ENCODE measurements at regions not wholly inside any gene's neighbourhood (a gene's known extent, or its start where the extent isn't known, plus 50 kb on each side); places are given as distances from the start of the nearest gene placed in this dataset.
"Not testable (repeated sequence)": the region's sequence is repeated elsewhere in the genome, so short reads cannot be mapped to it uniquely, and the experiment has no call there.

DNA sequence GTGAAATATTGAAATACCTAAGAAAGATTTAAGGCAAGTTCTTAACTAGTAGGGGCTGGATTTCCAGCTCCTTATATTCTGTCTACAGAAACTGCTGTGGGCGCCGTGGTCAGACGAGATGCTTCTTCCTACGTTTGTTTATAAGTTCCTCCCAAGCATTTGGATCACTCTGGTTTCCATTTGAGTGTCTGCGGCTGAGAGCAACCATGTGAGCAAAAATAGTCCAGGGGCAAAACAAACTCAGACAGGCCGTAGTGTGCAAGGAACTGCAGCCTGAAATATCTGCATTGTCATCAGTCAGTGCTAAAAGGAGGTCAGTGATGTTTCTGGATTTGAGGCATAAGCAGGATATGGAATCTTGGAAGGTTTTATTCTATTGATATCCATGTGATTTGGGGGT is 485.9 kb upstream of the JAG1 start:
- DNase-seq (ENCODE audit: low read depth in 4 of 4, low spot score in 3 of 4): no peak

DNA sequence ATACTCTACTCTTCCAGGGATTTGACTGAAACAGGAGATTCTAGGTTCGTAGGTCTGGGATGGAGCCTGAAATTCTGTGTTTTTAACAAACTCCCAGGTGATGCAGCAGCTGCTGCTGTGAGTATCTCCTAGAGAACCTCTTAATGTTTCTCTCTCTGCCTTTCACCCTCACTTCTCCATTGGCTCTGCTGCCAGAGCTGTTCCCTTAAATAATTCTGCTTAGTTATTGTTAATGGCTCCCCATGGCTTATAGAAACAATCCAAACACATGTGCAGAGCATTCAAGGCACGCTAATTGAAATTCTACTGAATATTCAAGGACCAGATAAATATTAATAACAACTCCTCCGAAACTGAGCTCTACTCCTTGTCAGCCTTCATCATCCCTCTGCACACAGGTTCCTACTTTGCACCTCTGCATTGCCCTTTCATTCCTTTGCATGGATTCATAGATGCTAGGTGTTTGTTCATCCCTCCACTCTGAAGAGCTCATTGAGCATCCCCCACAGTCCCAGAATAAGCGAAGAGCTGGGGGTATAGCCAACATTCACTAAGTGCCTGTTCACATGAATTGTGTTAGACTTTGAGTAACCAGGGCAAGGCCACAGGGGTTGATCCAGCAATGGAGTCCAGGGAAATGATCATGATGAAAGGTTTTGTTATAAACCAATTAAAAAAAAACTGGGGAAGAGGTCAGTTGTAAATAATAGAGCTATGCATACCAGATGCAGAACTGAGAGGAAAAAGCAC is 488.4 kb upstream of the JAG1 start:
- DNase-seq (ENCODE audit: low read depth in 4 of 4, low spot score in 3 of 4): no peak

DNA sequence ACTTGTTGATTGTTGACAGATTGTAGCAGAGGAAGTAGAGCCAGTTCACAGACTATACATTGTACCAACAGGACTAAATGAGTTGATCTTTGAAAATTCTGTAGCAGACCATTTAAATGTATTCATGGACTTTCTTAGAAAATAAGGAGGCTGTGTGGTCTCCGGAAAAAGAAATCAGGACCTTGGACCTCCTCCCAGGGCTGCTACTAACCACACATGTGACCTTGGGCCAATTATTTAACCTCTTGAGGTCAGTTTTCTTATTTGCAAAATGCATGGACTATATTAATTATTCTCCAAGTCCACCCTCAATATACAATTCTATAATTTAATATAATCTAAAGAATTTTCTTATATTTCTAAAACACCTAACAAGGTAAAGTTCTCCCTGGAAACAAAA is 492.0 kb upstream of the JAG1 start:
- no peak for DNase-seq (ENCODE audit: low read depth in 4 of 4, low spot score in 3 of 4)

GRCh38 chr20:11166712-11167111 is 492.9 kb upstream of the JAG1 start:
- DNase-seq (ENCODE audit: low read depth in 4 of 4, low spot score in 3 of 4): no peak

GRCh38 chr20:11168026-11168425 is 494.2 kb upstream of the JAG1 start:
- no peak for DNase-seq (ENCODE audit: low read depth in 4 of 4, low spot score in 3 of 4)

GRCh38 chr20:11170025-11170424 is 496.2 kb upstream of the JAG1 start:
- DNase-seq (ENCODE audit: low read depth in 4 of 4, low spot score in 3 of 4): no peak

DNA sequence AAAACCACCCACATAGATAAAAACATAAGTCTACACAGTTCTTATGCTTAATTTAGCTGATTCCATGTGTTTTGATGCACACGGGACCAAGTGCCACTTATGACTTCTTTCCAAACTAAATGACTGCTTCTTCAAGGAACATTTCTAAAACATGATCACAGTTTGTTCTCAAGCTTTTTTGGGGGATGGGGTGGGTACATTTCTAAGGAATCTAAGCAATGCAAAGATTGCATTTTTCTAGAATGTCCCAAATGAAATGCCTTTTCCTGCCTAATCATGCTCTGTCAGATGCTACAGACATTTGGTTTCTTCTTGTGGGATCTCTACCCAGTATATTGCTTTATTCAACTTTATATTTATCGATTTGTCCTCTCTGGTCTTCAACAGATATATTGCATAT is 496.8 kb upstream of the JAG1 start:
- no peak for DNase-seq (ENCODE audit: low read depth in 4 of 4, low spot score in 3 of 4)

DNA sequence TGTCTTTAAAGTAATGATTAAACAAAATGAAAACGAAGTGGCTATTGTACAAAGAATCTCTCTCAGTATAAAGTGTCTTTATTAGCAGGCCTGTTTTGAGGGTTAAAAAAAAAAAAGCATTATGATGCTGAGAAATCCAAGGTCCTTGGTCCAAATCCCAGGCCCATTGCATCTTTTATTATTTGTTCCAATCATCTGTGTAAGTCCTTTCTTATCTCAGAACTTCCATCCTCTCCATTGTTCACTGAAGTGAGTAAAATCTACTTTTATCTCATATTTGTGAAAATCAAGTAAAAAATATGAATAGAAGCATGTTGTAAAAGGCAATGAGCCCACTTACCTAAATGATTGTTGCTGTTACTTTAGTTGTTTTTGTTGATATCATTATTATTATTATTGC is 499.1 kb upstream of the JAG1 start:
- no peak for DNase-seq (ENCODE audit: low read depth in 4 of 4, low spot score in 3 of 4)

DNA sequence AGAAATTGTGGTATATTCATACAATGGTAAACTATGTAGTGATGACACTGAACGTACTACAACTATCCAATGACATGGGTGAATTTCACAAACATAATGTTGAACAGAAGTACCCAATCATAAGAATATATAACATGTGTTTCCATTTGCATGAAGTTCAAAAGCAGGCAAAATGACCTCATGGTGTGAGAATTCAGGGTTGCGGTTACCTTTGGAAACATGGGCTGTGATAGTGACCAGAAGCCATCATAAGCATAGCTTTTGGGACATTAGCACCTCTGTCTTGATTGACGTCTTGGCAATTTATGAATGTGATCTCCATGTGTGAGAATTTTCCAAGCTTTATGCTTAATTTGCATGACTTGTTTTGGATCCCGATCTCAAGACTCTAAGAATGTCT is 500.1 kb upstream of the JAG1 start:
- DNase-seq (ENCODE audit: low read depth in 4 of 4, low spot score in 3 of 4): no peak

GRCh38 chr20:11174861-11175260 is 501.1 kb upstream of the JAG1 start:
- DNase-seq (ENCODE audit: low read depth in 4 of 4, low spot score in 3 of 4): no peak

GRCh38 chr20:11176431-11176830 is 502.6 kb upstream of the JAG1 start:
- DNase-seq (ENCODE audit: low read depth in 4 of 4, low spot score in 3 of 4): no peak

DNA sequence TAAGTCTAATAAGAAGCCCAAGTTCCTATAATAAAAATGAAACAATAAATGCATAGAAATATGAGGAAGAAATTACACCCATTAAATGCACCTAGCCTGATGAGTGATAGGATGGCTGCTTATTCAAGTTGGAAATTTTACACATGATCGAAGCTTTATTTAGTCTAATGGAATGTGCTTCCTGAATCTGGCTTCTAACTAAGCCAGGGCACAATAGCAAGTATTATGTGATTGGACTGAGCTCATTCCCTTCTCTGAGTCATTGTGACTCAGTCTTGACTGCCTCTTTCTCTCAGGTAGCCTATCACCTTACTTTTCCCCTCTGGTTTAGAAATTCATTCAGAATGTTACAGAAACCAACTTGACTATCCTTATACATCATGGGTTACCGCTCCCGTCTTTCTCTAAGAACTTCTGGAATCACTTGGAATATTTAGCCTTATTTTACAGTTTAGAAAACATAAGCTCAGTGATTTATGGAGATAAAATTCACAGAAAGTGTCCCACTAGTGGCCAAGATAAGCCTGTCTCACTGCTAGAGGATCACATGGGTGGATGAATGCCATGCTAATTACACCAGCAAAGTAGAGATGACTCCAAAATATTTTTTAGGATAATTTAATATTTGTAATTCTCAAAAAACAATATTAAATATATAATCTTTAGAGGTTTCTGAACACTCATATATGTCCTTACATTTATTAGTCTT is 505.3 kb upstream of the JAG1 start:
- DNase-seq (ENCODE audit: low read depth in 4 of 4, low spot score in 3 of 4): no peak

DNA sequence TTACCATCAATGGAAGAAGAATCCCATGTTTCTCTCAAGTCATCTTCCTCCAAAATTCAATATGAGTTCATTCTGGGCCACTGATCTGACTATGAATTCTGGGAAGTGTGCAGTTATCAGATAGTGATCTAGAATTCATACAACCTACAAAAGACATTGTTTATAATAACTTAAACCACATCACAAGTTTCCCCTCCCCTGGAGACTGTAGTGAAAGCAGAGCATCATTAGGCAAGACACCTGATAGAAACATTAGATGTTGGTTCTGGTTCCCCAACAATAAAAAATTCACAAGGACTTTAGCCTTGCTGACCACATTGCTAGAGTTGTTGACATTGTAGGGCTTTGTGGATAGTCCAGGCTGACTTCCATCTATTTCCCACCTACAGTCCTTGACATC is 506.4 kb upstream of the JAG1 start:
- DNase-seq (ENCODE audit: low read depth in 4 of 4, low spot score in 3 of 4): no peak

DNA sequence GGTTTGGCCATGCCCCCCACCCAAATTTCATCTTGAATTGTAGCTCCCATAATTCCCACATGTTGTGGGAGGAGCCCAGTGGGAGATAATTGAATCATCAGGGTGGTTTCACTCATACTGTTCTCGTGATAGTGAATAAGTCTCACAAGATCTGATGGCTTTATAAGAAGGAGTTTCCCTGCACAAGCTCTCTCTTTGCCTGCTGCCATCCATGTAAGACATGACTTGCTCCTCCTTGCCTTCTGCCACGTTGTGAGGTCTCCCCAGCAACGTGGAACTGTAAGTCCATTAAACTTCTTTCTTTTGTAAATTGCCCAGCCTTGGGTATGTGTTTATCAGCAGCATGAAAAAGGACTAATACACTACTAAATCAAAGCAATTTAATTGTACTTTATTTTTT is 507.3 kb upstream of the JAG1 start:
- not testable (repeated sequence) for DNase-seq (ENCODE audit: low read depth in 4 of 4, low spot score in 3 of 4)

DNA sequence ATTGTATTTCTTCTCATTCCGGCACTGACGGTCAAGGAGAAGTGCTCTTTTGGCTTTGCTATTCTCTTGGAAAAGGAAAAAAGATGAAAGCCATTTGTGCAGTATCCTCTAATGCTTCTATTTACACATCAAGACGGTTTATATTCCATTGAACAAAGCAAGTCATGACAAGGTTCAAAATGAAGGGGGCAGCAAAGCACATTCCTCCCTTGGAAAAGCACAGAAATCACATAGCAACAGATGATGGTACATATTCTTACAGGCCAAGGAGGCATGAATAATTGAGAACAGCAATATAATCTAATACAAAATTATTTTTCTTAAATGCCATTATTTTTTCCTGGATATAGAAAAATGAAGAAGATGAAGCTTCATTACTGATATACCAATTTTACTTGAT is 508.2 kb upstream of the JAG1 start:
- DNase-seq (ENCODE audit: low read depth in 4 of 4, low spot score in 3 of 4): no peak

DNA sequence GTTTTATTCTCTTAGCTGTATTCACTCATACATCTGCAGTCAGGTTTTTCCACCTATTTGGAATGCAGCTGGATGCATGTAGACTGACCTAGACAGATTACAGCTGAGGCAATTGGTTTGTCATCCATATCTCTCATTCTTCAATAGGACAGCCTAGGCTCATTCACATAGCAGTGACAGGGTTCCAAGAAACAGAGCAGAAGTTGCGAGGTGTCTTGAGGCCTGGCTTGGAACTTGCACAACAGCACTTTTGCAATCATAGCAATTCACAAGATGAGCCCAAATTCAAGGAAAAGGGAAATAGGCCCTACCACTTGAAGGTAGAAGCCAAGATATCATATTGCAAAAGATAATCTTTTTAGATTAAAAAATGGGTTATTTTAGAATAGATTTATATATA is 508.9 kb upstream of the JAG1 start:
- no peak for DNase-seq (ENCODE audit: low read depth in 4 of 4, low spot score in 3 of 4)

GRCh38 chr20:11186301-11187008 is 512.7 kb upstream of the JAG1 start:
- no peak for DNase-seq (ENCODE audit: low read depth in 4 of 4, low spot score in 3 of 4)

DNA sequence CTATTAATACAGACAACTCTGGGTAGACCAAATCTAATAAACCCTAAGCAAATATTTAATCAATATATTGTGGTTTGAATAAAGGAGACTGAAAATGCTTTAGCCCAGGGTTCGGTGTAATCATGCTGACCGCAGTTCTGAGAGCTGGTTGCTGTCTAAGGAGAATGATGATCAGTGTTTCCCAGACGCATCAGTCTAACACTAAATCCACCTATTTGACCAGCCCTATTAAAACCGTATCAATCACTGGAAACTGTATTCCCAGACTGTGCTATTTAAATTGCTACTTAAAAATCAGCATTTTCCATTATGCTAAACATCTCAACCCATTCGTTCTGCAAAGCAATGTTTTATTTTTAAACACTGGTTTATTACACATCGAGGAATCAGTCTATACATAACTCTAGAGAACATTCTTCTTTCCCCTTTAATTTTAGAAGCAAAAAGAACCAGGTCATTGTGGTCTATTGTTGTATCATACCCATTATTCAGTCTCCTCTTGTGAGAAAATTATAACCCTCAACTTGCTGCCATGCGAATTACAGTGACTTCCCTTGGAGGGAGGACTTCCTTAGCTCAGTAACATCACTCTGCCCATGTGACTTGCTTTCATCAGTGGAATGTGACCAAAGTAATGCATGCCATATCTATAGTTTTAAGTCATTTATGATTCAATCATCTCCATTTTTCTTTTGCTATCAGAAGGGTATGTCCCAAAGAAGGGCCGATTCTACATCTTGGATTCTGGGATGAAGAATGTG is 515.2 kb upstream of the JAG1 start:
- DNase-seq (ENCODE audit: low read depth in 4 of 4, low spot score in 3 of 4): no peak

DNA sequence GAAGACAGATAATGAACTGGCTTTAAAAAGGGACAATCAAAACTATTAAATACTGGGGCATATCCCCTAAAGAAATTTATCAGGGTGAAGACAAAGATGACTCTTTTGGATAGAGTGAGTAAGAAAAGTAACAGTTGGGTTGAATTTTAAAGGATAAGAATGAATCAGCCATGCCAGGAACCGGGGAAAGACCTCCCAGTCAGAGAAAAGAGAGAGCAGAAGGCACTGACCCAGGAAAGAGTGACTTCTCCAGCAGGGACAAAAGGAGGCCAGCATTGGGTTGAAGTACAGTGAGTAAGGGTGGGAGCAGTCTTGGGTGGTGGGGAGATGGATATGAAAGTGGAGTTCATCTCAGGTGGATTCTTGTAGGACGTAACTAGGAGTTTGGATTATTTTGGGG is 516.9 kb upstream of the JAG1 start:
- DNase-seq (ENCODE audit: low read depth in 4 of 4, low spot score in 3 of 4): no peak

DNA sequence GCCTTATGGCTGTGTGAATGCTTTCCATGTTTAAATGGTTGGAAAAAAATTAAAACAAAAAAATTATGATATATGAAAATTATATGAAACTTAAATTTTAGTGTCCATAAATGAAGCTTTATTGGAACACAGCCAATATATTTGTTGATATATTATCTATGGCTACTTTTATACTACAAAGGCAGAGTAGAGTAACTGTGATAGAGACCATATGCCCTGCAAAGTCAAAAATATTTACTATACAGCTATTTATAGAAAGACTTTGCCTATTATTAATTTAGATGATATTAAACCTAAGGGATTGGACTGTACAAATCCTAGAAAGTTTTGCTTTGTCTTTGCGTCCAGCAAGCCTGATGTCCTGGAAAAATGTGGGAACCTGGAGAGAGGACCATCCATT is 518.3 kb upstream of the JAG1 start:
- no peak for DNase-seq (ENCODE audit: low read depth in 4 of 4, low spot score in 3 of 4)

DNA sequence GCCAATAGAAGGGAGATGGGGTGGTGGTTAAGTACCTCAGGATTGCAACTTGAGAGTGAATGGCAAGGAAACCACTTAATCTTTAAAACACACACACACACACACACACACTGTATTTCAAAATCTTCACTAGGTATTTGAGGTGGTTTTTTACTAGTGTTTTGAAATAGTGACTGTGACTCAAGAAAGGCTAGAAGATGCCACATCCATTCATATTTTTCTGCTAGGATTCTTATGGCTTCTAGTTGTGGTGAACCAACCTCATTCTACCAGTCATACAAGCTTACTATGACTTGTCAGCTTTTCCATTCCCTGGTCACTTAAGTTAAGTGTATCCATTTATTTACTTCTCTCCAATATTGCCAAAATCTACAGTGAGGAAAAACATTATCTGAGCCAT is 519.4 kb upstream of the JAG1 start:
- no peak for DNase-seq (ENCODE audit: low read depth in 4 of 4, low spot score in 3 of 4)

Measured in left renal pelvis (tissue), 4 donors.